ENCODE measurements at regions not wholly inside any gene's neighbourhood (a gene's known extent, or its start where the extent isn't known, plus 50 kb on each side); places are given as distances from the start of the nearest gene placed in this dataset.

- TF ChIP-seq, protein P1, sequence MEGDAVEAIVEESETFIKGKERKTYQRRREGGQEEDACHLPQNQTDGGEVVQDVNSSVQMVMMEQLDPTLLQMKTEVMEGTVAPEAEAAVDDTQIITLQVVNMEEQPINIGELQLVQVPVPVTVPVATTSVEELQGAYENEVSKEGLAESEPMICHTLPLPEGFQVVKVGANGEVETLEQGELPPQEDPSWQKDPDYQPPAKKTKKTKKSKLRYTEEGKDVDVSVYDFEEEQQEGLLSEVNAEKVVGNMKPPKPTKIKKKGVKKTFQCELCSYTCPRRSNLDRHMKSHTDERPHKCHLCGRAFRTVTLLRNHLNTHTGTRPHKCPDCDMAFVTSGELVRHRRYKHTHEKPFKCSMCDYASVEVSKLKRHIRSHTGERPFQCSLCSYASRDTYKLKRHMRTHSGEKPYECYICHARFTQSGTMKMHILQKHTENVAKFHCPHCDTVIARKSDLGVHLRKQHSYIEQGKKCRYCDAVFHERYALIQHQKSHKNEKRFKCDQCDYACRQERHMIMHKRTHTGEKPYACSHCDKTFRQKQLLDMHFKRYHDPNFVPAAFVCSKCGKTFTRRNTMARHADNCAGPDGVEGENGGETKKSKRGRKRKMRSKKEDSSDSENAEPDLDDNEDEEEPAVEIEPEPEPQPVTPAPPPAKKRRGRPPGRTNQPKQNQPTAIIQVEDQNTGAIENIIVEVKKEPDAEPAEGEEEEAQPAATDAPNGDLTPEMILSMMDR (conservative IDR thresholded peaks at IDR 0.05; ENCODE audit: low read depth in 2 of 2), result no peak
- TF ChIP-seq, protein P2, sequence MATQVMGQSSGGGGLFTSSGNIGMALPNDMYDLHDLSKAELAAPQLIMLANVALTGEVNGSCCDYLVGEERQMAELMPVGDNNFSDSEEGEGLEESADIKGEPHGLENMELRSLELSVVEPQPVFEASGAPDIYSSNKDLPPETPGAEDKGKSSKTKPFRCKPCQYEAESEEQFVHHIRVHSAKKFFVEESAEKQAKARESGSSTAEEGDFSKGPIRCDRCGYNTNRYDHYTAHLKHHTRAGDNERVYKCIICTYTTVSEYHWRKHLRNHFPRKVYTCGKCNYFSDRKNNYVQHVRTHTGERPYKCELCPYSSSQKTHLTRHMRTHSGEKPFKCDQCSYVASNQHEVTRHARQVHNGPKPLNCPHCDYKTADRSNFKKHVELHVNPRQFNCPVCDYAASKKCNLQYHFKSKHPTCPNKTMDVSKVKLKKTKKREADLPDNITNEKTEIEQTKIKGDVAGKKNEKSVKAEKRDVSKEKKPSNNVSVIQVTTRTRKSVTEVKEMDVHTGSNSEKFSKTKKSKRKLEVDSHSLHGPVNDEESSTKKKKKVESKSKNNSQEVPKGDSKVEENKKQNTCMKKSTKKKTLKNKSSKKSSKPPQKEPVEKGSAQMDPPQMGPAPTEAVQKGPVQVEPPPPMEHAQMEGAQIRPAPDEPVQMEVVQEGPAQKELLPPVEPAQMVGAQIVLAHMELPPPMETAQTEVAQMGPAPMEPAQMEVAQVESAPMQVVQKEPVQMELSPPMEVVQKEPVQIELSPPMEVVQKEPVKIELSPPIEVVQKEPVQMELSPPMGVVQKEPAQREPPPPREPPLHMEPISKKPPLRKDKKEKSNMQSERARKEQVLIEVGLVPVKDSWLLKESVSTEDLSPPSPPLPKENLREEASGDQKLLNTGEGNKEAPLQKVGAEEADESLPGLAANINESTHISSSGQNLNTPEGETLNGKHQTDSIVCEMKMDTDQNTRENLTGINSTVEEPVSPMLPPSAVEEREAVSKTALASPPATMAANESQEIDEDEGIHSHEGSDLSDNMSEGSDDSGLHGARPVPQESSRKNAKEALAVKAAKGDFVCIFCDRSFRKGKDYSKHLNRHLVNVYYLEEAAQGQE (IDR thresholded peaks at IDR 0.05; ENCODE audit: unreplicated experiment), result no peak
- TF ChIP-seq POLR2AphosphoS5 (IDR thresholded peaks at IDR 0.05; ENCODE audit: low read depth), result no peak
Measured at GRCh38 chrX:2587146-2587545, 86.4 kb upstream of the DHRSX start (continued).

- Histone ChIP-seq H4K20me1 (replicated peaks; ENCODE audit: insufficient read depth) (no peaks in the 10 kb centered on the region), H3F3A (replicated peaks; ENCODE audit: low read depth) (peaks cover 9% of the 10 kb centered on the region), H3K4me2 (peak overlapping the region; percentile 89), H3K27ac (ENCODE audit: low read depth) (no peak overlapping the region), H3K36me3 (ENCODE audit: insufficient read depth) (no peaks in the 10 kb centered on the region; the same call in 1 of the 2 replicates), H3K27me3 (ENCODE audit: insufficient read depth) (peaks cover 50% of the 10 kb centered on the region), H3K9me2 (ENCODE audit: insufficient read depth) (no peaks in the 10 kb centered on the region), H2AFZ (peak overlapping the region; percentile 90), H3K4me1 (ENCODE audit: insufficient read depth) (peaks cover 29% of the 10 kb centered on the region), H3K4me3 (peak overlapping the region; percentile 66), H3K79me2 (replicated peaks; ENCODE audit: insufficient read depth) (no peaks in the 10 kb centered on the region)
- Mint-ChIP-seq H3K27ac (no peak overlapping the region), H3K27me3 (ENCODE audit: insufficient read depth, low read depth, poor library complexity) (peaks cover 38% of the 10 kb centered on the region), H3K36me3 (ENCODE audit: low read depth) (no peaks in the 10 kb centered on the region), H3K9me3 (peaks cover 3% of the 10 kb centered on the region; the same call in 1 of the 3 replicates), H3K4me3 (peak overlapping the region; percentile 83), H3K4me1 (peaks cover 29% of the 10 kb centered on the region)
- ATAC-seq (peak; percentile 17), DNase-seq (ENCODE audit: low spot score) (no peak)
- TF ChIP-seq, protein P2 (IDR thresholded peaks at IDR 0.05; ENCODE audit: unreplicated experiment), result no peak
- TF ChIP-seq CREB1 (CRISPR knock-in tag; IDR thresholded peaks at IDR 0.05; ENCODE audit: low read depth), result no peak
- TF ChIP-seq, protein P1 (conservative IDR thresholded peaks at IDR 0.05; ENCODE audit: low read depth in 2 of 2), result no peak
- TF ChIP-seq, protein P3, sequence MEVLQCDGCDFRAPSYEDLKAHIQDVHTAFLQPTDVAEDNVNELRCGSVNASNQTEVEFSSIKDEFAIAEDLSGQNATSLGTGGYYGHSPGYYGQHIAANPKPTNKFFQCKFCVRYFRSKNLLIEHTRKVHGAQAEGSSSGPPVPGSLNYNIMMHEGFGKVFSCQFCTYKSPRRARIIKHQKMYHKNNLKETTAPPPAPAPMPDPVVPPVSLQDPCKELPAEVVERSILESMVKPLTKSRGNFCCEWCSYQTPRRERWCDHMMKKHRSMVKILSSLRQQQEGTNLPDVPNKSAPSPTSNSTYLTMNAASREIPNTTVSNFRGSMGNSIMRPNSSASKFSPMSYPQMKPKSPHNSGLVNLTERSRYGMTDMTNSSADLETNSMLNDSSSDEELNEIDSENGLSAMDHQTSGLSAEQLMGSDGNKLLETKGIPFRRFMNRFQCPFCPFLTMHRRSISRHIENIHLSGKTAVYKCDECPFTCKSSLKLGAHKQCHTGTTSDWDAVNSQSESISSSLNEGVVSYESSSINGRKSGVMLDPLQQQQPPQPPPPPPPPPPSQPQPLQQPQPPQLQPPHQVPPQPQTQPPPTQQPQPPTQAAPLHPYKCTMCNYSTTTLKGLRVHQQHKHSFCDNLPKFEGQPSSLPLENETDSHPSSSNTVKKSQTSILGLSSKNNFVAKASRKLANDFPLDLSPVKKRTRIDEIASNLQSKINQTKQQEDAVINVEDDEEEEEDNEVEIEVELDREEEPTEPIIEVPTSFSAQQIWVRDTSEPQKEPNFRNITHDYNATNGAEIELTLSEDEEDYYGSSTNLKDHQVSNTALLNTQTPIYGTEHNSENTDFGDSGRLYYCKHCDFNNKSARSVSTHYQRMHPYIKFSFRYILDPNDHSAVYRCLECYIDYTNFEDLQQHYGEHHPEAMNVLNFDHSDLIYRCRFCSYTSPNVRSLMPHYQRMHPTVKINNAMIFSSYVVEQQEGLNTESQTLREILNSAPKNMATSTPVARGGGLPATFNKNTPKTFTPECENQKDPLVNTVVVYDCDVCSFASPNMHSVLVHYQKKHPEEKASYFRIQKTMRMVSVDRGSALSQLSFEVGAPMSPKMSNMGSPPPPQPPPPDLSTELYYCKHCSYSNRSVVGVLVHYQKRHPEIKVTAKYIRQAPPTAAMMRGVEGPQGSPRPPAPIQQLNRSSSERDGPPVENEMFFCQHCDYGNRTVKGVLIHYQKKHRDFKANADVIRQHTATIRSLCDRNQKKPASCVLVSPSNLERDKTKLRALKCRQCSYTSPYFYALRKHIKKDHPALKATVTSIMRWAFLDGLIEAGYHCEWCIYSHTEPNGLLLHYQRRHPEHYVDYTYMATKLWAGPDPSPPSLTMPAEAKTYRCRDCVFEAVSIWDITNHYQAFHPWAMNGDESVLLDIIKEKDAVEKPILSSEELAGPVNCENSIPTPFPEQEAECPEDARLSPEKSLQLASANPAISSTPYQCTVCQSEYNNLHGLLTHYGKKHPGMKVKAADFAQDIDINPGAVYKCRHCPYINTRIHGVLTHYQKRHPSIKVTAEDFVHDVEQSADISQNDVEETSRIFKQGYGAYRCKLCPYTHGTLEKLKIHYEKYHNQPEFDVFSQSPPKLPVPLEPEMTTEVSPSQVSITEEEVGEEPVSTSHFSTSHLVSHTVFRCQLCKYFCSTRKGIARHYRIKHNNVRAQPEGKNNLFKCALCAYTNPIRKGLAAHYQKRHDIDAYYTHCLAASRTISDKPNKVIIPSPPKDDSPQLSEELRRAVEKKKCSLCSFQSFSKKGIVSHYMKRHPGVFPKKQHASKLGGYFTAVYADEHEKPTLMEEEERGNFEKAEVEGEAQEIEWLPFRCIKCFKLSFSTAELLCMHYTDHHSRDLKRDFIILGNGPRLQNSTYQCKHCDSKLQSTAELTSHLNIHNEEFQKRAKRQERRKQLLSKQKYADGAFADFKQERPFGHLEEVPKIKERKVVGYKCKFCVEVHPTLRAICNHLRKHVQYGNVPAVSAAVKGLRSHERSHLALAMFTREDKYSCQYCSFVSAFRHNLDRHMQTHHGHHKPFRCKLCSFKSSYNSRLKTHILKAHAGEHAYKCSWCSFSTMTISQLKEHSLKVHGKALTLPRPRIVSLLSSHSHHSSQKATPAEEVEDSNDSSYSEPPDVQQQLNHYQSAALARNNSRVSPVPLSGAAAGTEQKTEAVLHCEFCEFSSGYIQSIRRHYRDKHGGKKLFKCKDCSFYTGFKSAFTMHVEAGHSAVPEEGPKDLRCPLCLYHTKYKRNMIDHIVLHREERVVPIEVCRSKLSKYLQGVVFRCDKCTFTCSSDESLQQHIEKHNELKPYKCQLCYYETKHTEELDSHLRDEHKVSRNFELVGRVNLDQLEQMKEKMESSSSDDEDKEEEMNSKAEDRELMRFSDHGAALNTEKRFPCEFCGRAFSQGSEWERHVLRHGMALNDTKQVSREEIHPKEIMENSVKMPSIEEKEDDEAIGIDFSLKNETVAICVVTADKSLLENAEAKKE (CRISPR knock-in tag; IDR thresholded peaks at IDR 0.05), result no peak
- TF ChIP-seq JUNB (IDR thresholded peaks at IDR 0.05; ENCODE audit: unreplicated experiment), result no peak
- TF ChIP-seq EZH2 (IDR thresholded peaks at IDR 0.05; ENCODE audit: low read depth, unreplicated experiment), result no peak
Measured at GRCh38 chrX:2585158-2585470, 84.3 kb upstream of the DHRSX start.
